Neutrophil (primary cell): ENCODE measurements at regions not wholly inside any gene's neighbourhood (a gene's known extent, or its start where the extent isn't known, plus 50 kb on each side); places are given as distances from the start of the nearest gene placed in this dataset.

Source experiments
- H3K27ac ChIP-seq: fragments of 200-600 bp; sonication (generic); 2 replicates; pipeline ENCODE4 v1.5.1; 2016; ENCODE audit warnings: mild to moderate bottlenecking, moderate library complexity
- H3K27me3 ChIP-seq: fragments of 200-600 bp; sonication (generic); 2 replicates; pipeline ENCODE4 v1.6.0; 2016; ENCODE audit warnings: mild to moderate bottlenecking
- H3K36me3 ChIP-seq: fragments of 200-600 bp; sonication (generic); 2 replicates; pipeline ENCODE4 v1.5.1; 2017
- H3K4me1 ChIP-seq, 2 experiments: fragments of 200-600 bp in 1 of 2; sonication (generic) in 1 of 2; 1 replicate in 1 of 2; 2 replicates in 1 of 2; pipeline versions ENCODE4 v1.5.1 to v1.6.1; 2013 to 2016; ENCODE audit warnings: low read depth in 1 of 2, low read length in 1 of 2, mild to moderate bottlenecking in 1 of 2, moderate library complexity in 1 of 2; ENCODE audit not compliant: control insufficient read depth in 1 of 2, insufficient read depth in 1 of 2
- H3K4me3 ChIP-seq, 2 experiments: fragments of 200-600 bp in 1 of 2; sonication (generic) in 1 of 2; 1 replicate in 1 of 2; 2 replicates in 1 of 2; pipeline ENCODE4 v1.5.1; 2013 to 2016; ENCODE audit warnings: low read depth in 1 of 2, low read length in 1 of 2, mild to moderate bottlenecking in 1 of 2, moderate library complexity in 1 of 2
- H3K9me3 ChIP-seq: fragments of 200-600 bp; sonication (generic); 2 replicates; pipeline ENCODE4 v1.5.1; 2016
- CTCF ChIP-seq: fragments of 200-600 bp; sonication (generic); IDR thresholded peaks from 2 replicates; pipeline ENCODE4 v1.5.1; 2016; ENCODE audit warnings: antibody characterized with exemption

GRCh38 chr5:82649943-82650342, 371.8 kb upstream of the RPS23 start:
- H3K9me3 ChIP-seq = no peaks in the 10 kb centered on the region
- H3K36me3 ChIP-seq = no peaks in the 10 kb centered on the region
- H3K27me3 ChIP-seq = no peaks in the 10 kb centered on the region
- H3K27ac ChIP-seq = no peak overlapping the region
- no peak overlapping the region for H3K4me3 ChIP-seq
- H3K4me1 ChIP-seq = no peaks in the 10 kb centered on the region
- TF ChIP-seq CTCF = no peak

GRCh38 chr5:82644766-82645165, 366.6 kb upstream of the RPS23 start:
- no peaks in the 10 kb centered on the region for H3K27me3 ChIP-seq
- no peaks in the 10 kb centered on the region for H3K4me1 ChIP-seq
- H3K36me3 ChIP-seq = no peaks in the 10 kb centered on the region
- no peaks in the 10 kb centered on the region for H3K9me3 ChIP-seq
- no peak overlapping the region for H3K27ac ChIP-seq
- no peak for TF ChIP-seq CTCF
- no peak overlapping the region for H3K4me3 ChIP-seq

GRCh38 chr5:82644229-82644628, 366.1 kb upstream of the RPS23 start:
- no peak overlapping the region for H3K27ac ChIP-seq
- no peaks in the 10 kb centered on the region for H3K27me3 ChIP-seq
- H3K36me3 ChIP-seq = no peaks in the 10 kb centered on the region
- TF ChIP-seq CTCF = no peak
- H3K9me3 ChIP-seq = no peaks in the 10 kb centered on the region
- H3K4me3 ChIP-seq = no peak overlapping the region
- no peaks in the 10 kb centered on the region for H3K4me1 ChIP-seq

- H3K4me3 ChIP-seq = no peak overlapping the region
- H3K27me3 ChIP-seq = no peaks in the 10 kb centered on the region
- TF ChIP-seq CTCF = no peak
- H3K4me1 ChIP-seq = no peaks in the 10 kb centered on the region
- H3K36me3 ChIP-seq = no peaks in the 10 kb centered on the region
- no peaks in the 10 kb centered on the region for H3K9me3 ChIP-seq
- H3K27ac ChIP-seq = no peak overlapping the region
Observed at GRCh38 chr5:82642313-82642712, 364.2 kb upstream of the RPS23 start.

- Histone ChIP-seq H3K27ac (no peak overlapping the region), H3K4me3 (no peak overlapping the region), H3K36me3 (no peaks in the 10 kb centered on the region), H3K9me3 (no peaks in the 10 kb centered on the region), H3K4me1 (no peaks in the 10 kb centered on the region), H3K27me3 (no peaks in the 10 kb centered on the region)
- no peak for TF ChIP-seq CTCF
Observed at GRCh38 chr5:82641331-82642003, 363.3 kb upstream of the RPS23 start.
